Thyroid gland (tissue), 4 donors: ENCODE measurements at regions not wholly inside any gene's neighbourhood (a gene's known extent, or its start where the extent isn't known, plus 50 kb on each side); places are given as distances from the start of the nearest gene placed in this dataset.

Experiments
- DNase-seq, 2 donors: peaks; one replicate each; pipeline ENCODE4 v3.0.0-alpha.2; 2019
- H3K27ac ChIP-seq, 3 donors: fragments of 200-600 bp; sonication (generic); 1 replicate in 2 of 3; 2 replicates in 1 of 3; pipeline ENCODE4 v1.5.1; 2016 to 2019; ENCODE audit warnings: mild to moderate bottlenecking in 1 of 3, moderate library complexity in 1 of 3
- H3K27me3 ChIP-seq: fragments of 200-600 bp; sonication (generic); one replicate; pipeline ENCODE4 v1.5.1; 2019
- H3K36me3 ChIP-seq, 2 donors: fragments of 200-600 bp; sonication (generic); one replicate each; pipeline ENCODE4 v1.5.1; 2016 to 2019
- H3K4me1 ChIP-seq, 2 donors: fragments of 200-600 bp; sonication (generic); one replicate each; pipeline ENCODE4 v1.5.1; 2017 to 2019
- H3K4me3 ChIP-seq, 3 donors: fragments of 200-600 bp; sonication (generic); replicated peaks in 1 of 3; 1 replicate in 2 of 3; 2 replicates in 1 of 3; pipeline ENCODE4 v1.5.1; 2016; ENCODE audit warnings: mild to moderate bottlenecking in 1 of 3
- H3K9me3 ChIP-seq: fragments of 200-600 bp; sonication (generic); one replicate; pipeline ENCODE4 v1.5.1; 2017
- CTCF ChIP-seq, 6 experiments: fragments of 200-600 bp in 3 of 6; fragments of 450-650 bp in 3 of 6; sonication (generic) in 3 of 6; IDR thresholded peaks; one replicate each; pipeline ENCODE4 v1.5.1; 2016 to 2019; ENCODE audit warnings: antibody characterized with exemption in 6 of 6, mild to moderate bottlenecking in 2 of 6, inconsistent platforms in 1 of 6, moderate library complexity in 1 of 6
- POLR2A ChIP-seq, 2 donors: fragments of 450-650 bp; IDR thresholded peaks; one replicate each; pipeline ENCODE4 v1.6.1; 2017; ENCODE audit warnings: antibody characterized with exemption in 2 of 2, mild to moderate bottlenecking in 2 of 2, moderate library complexity in 1 of 2
- WGBS, 2 donors: methylation state at CpG; one replicate each; pipeline ENCODE4 v1.1.5; 2017; 5-methylcytosine and 5-hydroxymethylcytosine counted together
- intact Hi-C: fragments of 100-400 bp; cut with DNase I; formaldehyde crosslinking; loops from one replicate; pipeline ENCODE4 v1.15.1; 2023

GRCh38 chr9:7578951-7579350 is 220.6 kb downstream of the DMAC1 start:
- Histone ChIP-seq H3K9me3 (no peaks in the 10 kb centered on the region), H3K4me3 (no peak overlapping the region), H3K27ac (no peak overlapping the region), H3K27me3 (no peaks in the 10 kb centered on the region), H3K36me3 (no peaks in the 10 kb centered on the region), H3K4me1 (no peaks in the 10 kb centered on the region)
- intact Hi-C loops, result no loop called here
- no peak for DNase-seq
- whole genome bisulfite sequencing, 2 donors, result 61 to 77% methylated on average over 3 of the region's 3 CpGs
- no peak for TF ChIP-seq POLR2A (IDR thresholded peaks at IDR 0.05)
- no peak for TF ChIP-seq CTCF (IDR thresholded peaks at IDR 0.05)

- 94 to 98% methylated on average over 1 of the region's 1 CpG for WGBS, 2 donors
- intact Hi-C loops, result no loop called here
- TF ChIP-seq POLR2A (IDR thresholded peaks at IDR 0.05) (no peak), CTCF (IDR thresholded peaks at IDR 0.05) (peak; percentile 25 to 70 (median 53))
- Histone ChIP-seq H3K27ac (no peak overlapping the region), H3K36me3 (no peaks in the 10 kb centered on the region), H3K4me3 (no peak overlapping the region), H3K9me3 (no peaks in the 10 kb centered on the region), H3K4me1 (no peaks in the 10 kb centered on the region), H3K27me3 (no peaks in the 10 kb centered on the region)
- peak; percentile 43 to 48 for DNase-seq
Measured at GRCh38 chr9:7570107-7570720, 229.4 kb downstream of the DMAC1 start.

- no peaks in the 10 kb centered on the region for H3K4me1 ChIP-seq
- 83 to 89% methylated on average over 2 of the region's 2 CpGs for WGBS, 2 donors
Measured at GRCh38 chr9:7567687-7568086, 231.9 kb downstream of the DMAC1 start.

GRCh38 chr9:7561527-7562080 is 238.0 kb downstream of the DMAC1 start:
- DNase-seq, result no peak
- H3K27ac ChIP-seq, result no peak overlapping the region
- TF ChIP-seq POLR2A (IDR thresholded peaks at IDR 0.05), result no peak
- TF ChIP-seq CTCF (IDR thresholded peaks at IDR 0.05), result no peak
- WGBS, 2 donors, result 79 to 81% methylated on average over 6 of the region's 6 CpGs
- H3K4me3 ChIP-seq, result no peak overlapping the region
- no peaks in the 10 kb centered on the region for H3K4me1 ChIP-seq
- H3K9me3 ChIP-seq, result no peaks in the 10 kb centered on the region
- no peaks in the 10 kb centered on the region for H3K27me3 ChIP-seq
- H3K36me3 ChIP-seq, result no peaks in the 10 kb centered on the region
- intact Hi-C loops, result no loop called here

More at GRCh38 chr9:7567687-7568086, 231.9 kb downstream of the DMAC1 start:
- H3K27ac ChIP-seq, result no peak overlapping the region
- H3K4me3 ChIP-seq, result no peak overlapping the region
- intact Hi-C loops, result no loop called here
- no peaks in the 10 kb centered on the region for H3K27me3 ChIP-seq
- no peaks in the 10 kb centered on the region for H3K36me3 ChIP-seq
- TF ChIP-seq CTCF (IDR thresholded peaks at IDR 0.05) (no peak), POLR2A (IDR thresholded peaks at IDR 0.05) (no peak)
- no peak for DNase-seq
- H3K9me3 ChIP-seq, result no peaks in the 10 kb centered on the region

GRCh38 chr9:7560669-7561305 is 238.8 kb downstream of the DMAC1 start:
- H3K27ac ChIP-seq, result no peak overlapping the region
- H3K27me3 ChIP-seq, result no peaks in the 10 kb centered on the region
- 42 to 46% methylated on average over 5 of the region's 5 CpGs for WGBS, 2 donors
- no peaks in the 10 kb centered on the region for H3K9me3 ChIP-seq
- intact Hi-C loops, result no loop called here
- TF ChIP-seq POLR2A (IDR thresholded peaks at IDR 0.05), result no peak
- TF ChIP-seq CTCF (IDR thresholded peaks at IDR 0.05), result no peak
- H3K4me3 ChIP-seq, result no peak overlapping the region
- H3K4me1 ChIP-seq, result no peaks in the 10 kb centered on the region
- no peak for DNase-seq
- H3K36me3 ChIP-seq, result no peaks in the 10 kb centered on the region
